HEK293T (cell line): ENCODE measurements at regions not wholly inside any gene's neighbourhood (a gene's known extent, or its start where the extent isn't known, plus 50 kb on each side); places are given as distances from the start of the nearest gene placed in this dataset.

Source experiments
- CTCF ChIA-PET: fragments of 350-600 bp; formaldehyde crosslinking; extraction: SDS; loops from one replicate; lab custom pipeline; 2021; ENCODE audit warnings: antibody characterized with exemption, inconsistent platforms; lab: Yijun Ruan, JAX
- POLR2A ChIA-PET: fragments of 350-600 bp; formaldehyde crosslinking; extraction: SDS; loops from one replicate; lab custom pipeline; 2020; ENCODE audit warnings: antibody characterized with exemption, inconsistent platforms; lab: Yijun Ruan, JAX
- DNase-seq: peaks from one replicate; pipeline ENCODE4 v3.0.0; 2012; ENCODE audit warnings: mixed read lengths; ENCODE audit errors: extremely low spot score
- ARNT ChIP-seq: fragments of 450-650 bp; IDR thresholded peaks from 2 replicates; pipeline ENCODE4 v1.6.1; 2017; ENCODE audit warnings: mild to moderate bottlenecking
- BHLHE40 ChIP-seq: fragments of 450-650 bp; IDR thresholded peaks from 2 replicates; pipeline ENCODE4 v1.6.1; 2016; ENCODE audit warnings: mild to moderate bottlenecking, moderate library complexity, borderline replicate concordance
- CTBP1 ChIP-seq: fragments of 450-650 bp; IDR thresholded peaks from 2 replicates; pipeline ENCODE4 v1.6.1; 2016; ENCODE audit warnings: borderline replicate concordance
- ELF4 ChIP-seq: fragments of 450-650 bp; IDR thresholded peaks from 2 replicates; pipeline ENCODE4 v1.6.1; 2017; ENCODE audit warnings: antibody characterized with exemption
- FOXA1 ChIP-seq: fragments of 450-650 bp; IDR thresholded peaks from 2 replicates; pipeline ENCODE4 v1.6.1; 2016; ENCODE audit warnings: mild to moderate bottlenecking
- FOXK2 ChIP-seq: fragments of 450-650 bp; IDR thresholded peaks from 2 replicates; pipeline ENCODE4 v1.6.1; 2016; ENCODE audit warnings: mild to moderate bottlenecking
- FOXM1 ChIP-seq: fragments of 450-650 bp; IDR thresholded peaks from 2 replicates; pipeline ENCODE4 v1.6.1; 2017; ENCODE audit warnings: mild to moderate bottlenecking, borderline replicate concordance
- HDGF ChIP-seq: fragments of 450-650 bp; IDR thresholded peaks from 2 replicates; pipeline ENCODE4 v1.6.1; 2017; ENCODE audit warnings: antibody characterized with exemption, borderline replicate concordance
- L3MBTL2 ChIP-seq: fragments of 450-650 bp; conservative IDR thresholded peaks from 2 replicates; pipeline ENCODE4 v1.6.1; 2016; ENCODE audit warnings: mild to moderate bottlenecking
- LEF1 ChIP-seq: fragments of 450-650 bp; IDR thresholded peaks from 2 replicates; pipeline ENCODE4 v1.6.1; 2017; ENCODE audit warnings: mild to moderate bottlenecking, borderline replicate concordance
- NFRKB ChIP-seq: fragments of 450-650 bp; IDR thresholded peaks from 2 replicates; pipeline ENCODE4 v1.6.1; 2016; ENCODE audit warnings: mild to moderate bottlenecking, moderate library complexity
- PKNOX1 ChIP-seq: fragments of 450-650 bp; IDR thresholded peaks from 2 replicates; pipeline ENCODE4 v1.6.1; 2016
- SP1 ChIP-seq: fragments of 450-650 bp; IDR thresholded peaks from 2 replicates; pipeline ENCODE4 v1.6.1; 2017
- SUZ12 ChIP-seq: fragments of 450-650 bp; IDR thresholded peaks from 2 replicates; pipeline ENCODE4 v1.6.1; 2016; ENCODE audit warnings: mild to moderate bottlenecking
- TARDBP ChIP-seq: fragments of 450-650 bp; IDR thresholded peaks from 2 replicates; pipeline ENCODE4 v1.6.1; 2016
- ZNF384 ChIP-seq: fragments of 450-650 bp; IDR thresholded peaks from 2 replicates; pipeline ENCODE4 v1.6.1; 2016

DNA sequence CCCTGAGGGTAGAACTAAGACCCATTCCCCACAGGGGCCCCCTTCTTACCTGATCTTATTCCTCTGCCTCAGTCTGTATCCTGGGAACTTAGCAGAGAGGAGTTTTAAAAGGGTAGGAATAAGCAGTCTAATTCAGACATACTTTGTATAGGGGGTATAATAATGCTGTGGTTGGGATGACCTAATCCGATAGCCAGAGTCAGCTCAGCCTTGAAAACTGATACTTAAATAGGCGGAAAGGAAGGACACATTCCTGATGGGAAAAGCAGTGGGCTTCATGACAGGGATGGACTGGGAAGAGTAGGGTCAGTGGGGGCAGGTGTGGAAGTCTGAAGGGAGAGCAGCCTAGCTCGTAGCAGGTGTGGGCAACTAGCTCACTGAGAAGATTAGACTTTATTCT is 52.2 kb upstream of the TESK1 start:
- ChIA-PET POLR2A (interaction anchor here (1.8 kb wide), 1 partner anchor 63 kb away, joined by 5 read pairs; the partner anchor contains the start of gene RUSC2), CTCF (interaction anchor here (0.6 to 1.4 kb wide), 2 partner anchors 66 to 220 kb away, joined by 4 to 6 read pairs; no protein-coding TSS in a partner anchor)
- no peak for TF ChIP-seq SUZ12
- no peak for TF ChIP-seq TARDBP
- TF ChIP-seq FOXM1, result no peak
- TF ChIP-seq HDGF, result no peak
- no peak for TF ChIP-seq PKNOX1
- no peak for TF ChIP-seq NFRKB
- no peak for DNase-seq

DNA sequence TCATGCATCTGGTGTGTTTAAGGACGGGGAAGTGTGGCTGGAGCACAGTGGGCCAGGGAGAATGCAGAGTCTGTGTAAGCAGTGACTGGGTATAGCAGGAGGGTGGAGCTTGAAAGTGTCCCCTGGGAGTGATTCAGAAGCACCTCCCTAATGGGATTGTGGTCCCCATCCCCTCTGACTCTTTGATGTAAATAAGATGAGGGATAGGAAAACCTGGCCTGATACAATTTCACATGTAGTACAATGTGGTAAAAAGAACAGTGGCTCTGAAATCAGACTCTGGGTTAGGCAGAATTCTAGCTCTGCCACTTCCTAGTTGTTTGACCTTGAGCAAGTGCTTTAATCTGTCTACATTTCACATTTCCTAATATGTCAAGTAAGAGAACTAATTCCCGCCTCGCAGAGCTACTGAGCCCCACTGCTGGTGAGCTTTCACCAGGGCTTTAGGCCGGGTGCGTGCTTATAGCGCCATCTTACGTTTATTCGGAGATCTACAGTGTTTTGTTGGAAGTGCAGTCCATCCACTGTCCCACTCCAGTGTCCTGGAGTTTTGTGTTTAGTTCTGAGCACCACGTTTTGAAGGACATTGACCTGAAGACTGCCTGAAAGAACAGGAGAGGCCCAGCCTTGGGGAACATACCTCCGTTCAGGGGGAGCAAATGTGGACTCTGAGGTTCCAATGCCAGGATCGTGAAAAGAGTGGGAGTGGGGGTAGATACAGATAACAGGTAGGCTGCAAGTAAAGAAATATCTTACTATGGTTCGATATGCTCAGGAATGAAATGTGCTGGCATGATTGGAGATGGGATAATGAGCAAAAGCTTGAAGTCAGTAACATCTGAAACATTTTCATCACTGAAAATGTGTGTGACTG is 51.2 kb upstream of the TESK1 start:
- POLR2A ChIA-PET, result interaction anchor here (0.7 to 1.8 kb wide), 2 partner anchors 42 to 64 kb away, joined by 3 to 5 read pairs; partner anchors contain the start of gene RUSC2
- DNase-seq, result peak; percentile 84
- TF ChIP-seq ARNT, result no peak
- TF ChIP-seq BHLHE40, result no peak
- no peak for TF ChIP-seq FOXK2
- TF ChIP-seq CTBP1, result no peak
- TF ChIP-seq SUZ12, result no peak
- no peak for TF ChIP-seq FOXA1
- TF ChIP-seq SP1, result no peak
- no peak for TF ChIP-seq L3MBTL2
- no peak for TF ChIP-seq PKNOX1
- TF ChIP-seq ELF4, result no peak
- no peak for TF ChIP-seq HDGF
- TF ChIP-seq LEF1, result no peak
- no peak for TF ChIP-seq FOXM1
- TF ChIP-seq TARDBP, result no peak
- TF ChIP-seq ZNF384, result no peak
- TF ChIP-seq NFRKB, result no peak
- CTCF ChIA-PET, result interaction anchor here (0.5 to 1.6 kb wide), 7 partner anchors 11 to 658 kb away, joined by 3 to 6 read pairs (median 5); partner anchors contain the start of gene RUSC2

DNA sequence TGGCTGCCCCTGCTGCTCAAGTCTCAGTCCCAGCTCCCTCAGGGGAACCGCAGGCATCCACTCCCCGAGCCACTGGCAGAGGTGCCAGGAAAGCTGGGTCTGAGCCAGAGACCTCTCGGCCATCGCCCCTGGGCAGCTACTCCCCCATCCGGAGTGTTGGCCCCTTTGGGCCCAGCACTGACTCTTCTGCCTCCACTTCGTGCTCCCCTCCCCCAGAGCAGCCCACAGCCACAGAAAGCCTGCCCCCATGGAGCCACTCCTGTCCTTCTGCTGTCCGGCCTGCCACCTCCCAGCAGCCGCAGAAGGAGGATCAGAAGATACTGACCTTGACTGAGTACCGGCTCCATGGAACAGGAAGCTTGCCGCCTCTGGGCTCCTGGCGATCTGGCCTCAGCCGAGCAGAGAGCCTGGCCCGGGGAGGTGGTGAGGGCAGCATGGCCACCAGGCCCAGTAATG is 49.8 kb upstream of the TESK1 start:
- TF ChIP-seq ELF4 (no peak), LEF1 (no peak), CTBP1 (no peak), SUZ12 (no peak), FOXM1 (no peak), NFRKB (no peak), TARDBP (no peak), PKNOX1 (no peak), ZNF384 (no peak), FOXK2 (no peak), ARNT (no peak), HDGF (no peak), BHLHE40 (no peak), SP1 (no peak), L3MBTL2 (no peak), FOXA1 (no peak)
- ChIA-PET POLR2A (no interaction called here), CTCF (no interaction called here)
- DNase-seq, result no peak
